ENCODE measurements at regions not wholly inside any gene's neighbourhood (a gene's known extent, or its start where the extent isn't known, plus 50 kb on each side); places are given as distances from the start of the nearest gene placed in this dataset.

- H3K27me3 Mint-ChIP-seq = peaks cover 12% of the 10 kb centered on the region
- H3K9me3 Mint-ChIP-seq (ENCODE audit: low read depth) = no peaks in the 10 kb centered on the region
- H3K27ac Mint-ChIP-seq = no peak overlapping the region
- intact Hi-C loops (cut with DNase I, micrococcal nuclease) = no loop called here
- no peak for ATAC-seq
- DNase-seq = no peak
- ChIA-PET POLR2A (no interaction called here), CTCF (no interaction called here)
- H3K4me1 Mint-ChIP-seq = no peaks in the 10 kb centered on the region
- no peaks in the 10 kb centered on the region for H3K36me3 Mint-ChIP-seq (ENCODE audit: low read depth)
- H3K4me3 Mint-ChIP-seq = no peak overlapping the region
Measured at GRCh38 chr4:163273922-163274321, 58.5 kb downstream of the NPY1R start.

- H3K9me3 Mint-ChIP-seq (ENCODE audit: low read depth) = no peaks in the 10 kb centered on the region
- H3K27ac Mint-ChIP-seq = no peak overlapping the region
- no peak for ATAC-seq
- ChIA-PET CTCF (interaction anchor here (0.5 kb wide), 1 partner anchor 1140 kb away, joined by 3 read pairs; no protein-coding TSS in a partner anchor), POLR2A (no interaction called here)
- no peaks in the 10 kb centered on the region for H3K36me3 Mint-ChIP-seq (ENCODE audit: low read depth)
- peaks cover 9% of the 10 kb centered on the region for H3K27me3 Mint-ChIP-seq
- intact Hi-C loops (cut with DNase I, micrococcal nuclease) = no loop called here
- no peak for DNase-seq
- H3K4me3 Mint-ChIP-seq = no peak overlapping the region
- H3K4me1 Mint-ChIP-seq = no peaks in the 10 kb centered on the region
Measured at GRCh38 chr4:163273203-163273602, 59.2 kb downstream of the NPY1R start.

GRCh38 chr4:163271555-163272127, 60.8 kb downstream of the NPY1R start:
- intact Hi-C loops (cut with DNase I, micrococcal nuclease) = no loop called here
- H3K27ac Mint-ChIP-seq = no peak overlapping the region
- DNase-seq (no peak), ATAC-seq (no peak)
- H3K27me3 Mint-ChIP-seq = peaks cover 6% of the 10 kb centered on the region
- CTCF ChIA-PET = no interaction called here
- H3K36me3 Mint-ChIP-seq (ENCODE audit: low read depth) = no peaks in the 10 kb centered on the region
- no peaks in the 10 kb centered on the region for H3K4me1 Mint-ChIP-seq
- H3K4me3 Mint-ChIP-seq = no peak overlapping the region
- no peaks in the 10 kb centered on the region for H3K9me3 Mint-ChIP-seq (ENCODE audit: low read depth)
- POLR2A ChIA-PET = no interaction called here

GRCh38 chr4:163269869-163270268, 62.5 kb downstream of the NPY1R start:
- DNase-seq (no peak), ATAC-seq (no peak)
- ChIA-PET POLR2A (no interaction called here), CTCF (no interaction called here)
- H3K36me3 Mint-ChIP-seq (ENCODE audit: low read depth) = no peaks in the 10 kb centered on the region
- no peak overlapping the region for H3K27ac Mint-ChIP-seq
- H3K4me3 Mint-ChIP-seq = no peak overlapping the region
- H3K4me1 Mint-ChIP-seq = no peaks in the 10 kb centered on the region
- H3K27me3 Mint-ChIP-seq = peaks cover 9% of the 10 kb centered on the region
- no peaks in the 10 kb centered on the region for H3K9me3 Mint-ChIP-seq (ENCODE audit: low read depth)
- intact Hi-C loops (cut with DNase I, micrococcal nuclease) = no loop called here

- DNase-seq (no peak), ATAC-seq (no peak)
- Mint-ChIP-seq H3K4me3 (no peak overlapping the region), H3K27me3 (peaks cover 7% of the 10 kb centered on the region), H3K9me3 (ENCODE audit: low read depth) (no peaks in the 10 kb centered on the region), H3K27ac (no peak overlapping the region), H3K36me3 (ENCODE audit: low read depth) (no peaks in the 10 kb centered on the region), H3K4me1 (no peaks in the 10 kb centered on the region)
- intact Hi-C loops (cut with DNase I, micrococcal nuclease) = no loop called here
- ChIA-PET POLR2A (no interaction called here), CTCF (interaction anchor here (0.8 kb wide), 1 partner anchor 11 kb away, joined by 3 read pairs; no protein-coding TSS in a partner anchor)
Measured at GRCh38 chr4:163269166-163269565, 63.2 kb downstream of the NPY1R start.

- no peak overlapping the region for H3K27ac Mint-ChIP-seq
- ChIA-PET CTCF (no interaction called here), POLR2A (no interaction called here)
- DNase-seq = no peak
- H3K27me3 Mint-ChIP-seq = peaks cover 3% of the 10 kb centered on the region
- H3K4me3 Mint-ChIP-seq = no peak overlapping the region
- no peaks in the 10 kb centered on the region for H3K36me3 Mint-ChIP-seq (ENCODE audit: low read depth)
- intact Hi-C loops (cut with DNase I, micrococcal nuclease) = no loop called here
- ATAC-seq = no peak
- no peaks in the 10 kb centered on the region for H3K4me1 Mint-ChIP-seq
- H3K9me3 Mint-ChIP-seq (ENCODE audit: low read depth) = no peaks in the 10 kb centered on the region
Measured at GRCh38 chr4:163264934-163265333, 67.5 kb downstream of the NPY1R start.

GRCh38 chr4:163263606-163264005, 68.8 kb downstream of the NPY1R start:
- Mint-ChIP-seq H3K27ac (no peak overlapping the region), H3K4me3 (no peak overlapping the region), H3K27me3 (peaks cover 3% of the 10 kb centered on the region), H3K36me3 (ENCODE audit: low read depth) (no peaks in the 10 kb centered on the region), H3K9me3 (ENCODE audit: low read depth) (no peaks in the 10 kb centered on the region), H3K4me1 (no peaks in the 10 kb centered on the region)
- ChIA-PET CTCF (no interaction called here), POLR2A (no interaction called here)
- no peak for ATAC-seq
- DNase-seq = no peak
- intact Hi-C loops (cut with DNase I, micrococcal nuclease) = no loop called here

GRCh38 chr4:163256680-163257343, 75.6 kb downstream of the NPY1R start:
- ChIA-PET POLR2A (no interaction called here), CTCF (no interaction called here)
- Mint-ChIP-seq H3K4me1 (no peaks in the 10 kb centered on the region), H3K36me3 (ENCODE audit: low read depth) (no peaks in the 10 kb centered on the region), H3K27me3 (peaks cover 2% of the 10 kb centered on the region), H3K4me3 (no peak overlapping the region), H3K27ac (no peak overlapping the region), H3K9me3 (ENCODE audit: low read depth) (no peaks in the 10 kb centered on the region)
- DNase-seq (no peak), ATAC-seq (no peak)
- intact Hi-C loops (cut with DNase I, micrococcal nuclease) = no loop called here

GRCh38 chr4:163251204-163251603, 81.2 kb downstream of the NPY1R start:
- CTCF ChIA-PET = no interaction called here
- Mint-ChIP-seq H3K4me3 (no peak overlapping the region), H3K27ac (no peak overlapping the region), H3K27me3 (peaks cover 9% of the 10 kb centered on the region), H3K36me3 (ENCODE audit: low read depth) (no peaks in the 10 kb centered on the region), H3K9me3 (ENCODE audit: low read depth) (peaks cover 2% of the 10 kb centered on the region), H3K4me1 (no peaks in the 10 kb centered on the region)
- intact Hi-C loops (cut with DNase I, micrococcal nuclease) = no loop called here
- no peak for DNase-seq
- no peak for ATAC-seq
- POLR2A ChIA-PET = no interaction called here

GRCh38 chr4:163249042-163249441, 82.4 kb upstream of the NAF1 start:
- peaks cover 22% of the 10 kb centered on the region for H3K27me3 Mint-ChIP-seq
- DNase-seq (no peak), ATAC-seq (no peak)
- intact Hi-C loops (cut with DNase I, micrococcal nuclease) = no loop called here
- ChIA-PET CTCF (no interaction called here), POLR2A (no interaction called here)
- no peak overlapping the region for H3K27ac Mint-ChIP-seq
- H3K4me1 Mint-ChIP-seq = no peaks in the 10 kb centered on the region
- H3K9me3 Mint-ChIP-seq (ENCODE audit: low read depth) = peaks cover 2% of the 10 kb centered on the region
- H3K4me3 Mint-ChIP-seq = no peak overlapping the region
- H3K36me3 Mint-ChIP-seq (ENCODE audit: low read depth) = no peaks in the 10 kb centered on the region

- Mint-ChIP-seq H3K27ac (no peak overlapping the region), H3K9me3 (ENCODE audit: low read depth) (peaks cover 2% of the 10 kb centered on the region), H3K4me1 (peaks cover 2% of the 10 kb centered on the region), H3K36me3 (ENCODE audit: low read depth) (no peaks in the 10 kb centered on the region), H3K27me3 (peaks cover 26% of the 10 kb centered on the region), H3K4me3 (no peak overlapping the region)
- intact Hi-C loops (cut with DNase I, micrococcal nuclease) = no loop called here
- ChIA-PET POLR2A (no interaction called here), CTCF (no interaction called here)
- DNase-seq (no peak), ATAC-seq (no peak)
Measured at GRCh38 chr4:163245044-163245728, 78.5 kb upstream of the NAF1 start.

- H3K4me1 Mint-ChIP-seq = peaks cover 2% of the 10 kb centered on the region
- no peaks in the 10 kb centered on the region for H3K9me3 Mint-ChIP-seq (ENCODE audit: low read depth)
- intact Hi-C loops (cut with DNase I, micrococcal nuclease) = no loop called here
- H3K36me3 Mint-ChIP-seq (ENCODE audit: low read depth) = no peaks in the 10 kb centered on the region
- ATAC-seq = no peak
- H3K4me3 Mint-ChIP-seq = no peak overlapping the region
- no peak overlapping the region for H3K27ac Mint-ChIP-seq
- DNase-seq = no peak
- CTCF ChIA-PET = no interaction called here
- POLR2A ChIA-PET = no interaction called here
- H3K27me3 Mint-ChIP-seq = peaks cover 26% of the 10 kb centered on the region
Measured at GRCh38 chr4:163243297-163243981, 76.7 kb upstream of the NAF1 start.
